GM23338 (cell line): ENCODE measurements at regions not wholly inside any gene's neighbourhood (a gene's known extent, or its start where the extent isn't known, plus 50 kb on each side); places are given as distances from the start of the nearest gene placed in this dataset.

Experiments
- EZH2 ChIP-seq: fragments of 200-600 bp; sonication (generic); IDR thresholded peaks from one replicate; pipeline ENCODE4 v1.8.0; 2017; ENCODE audit warnings: antibody characterized with exemption, mild to moderate bottlenecking, low read depth; ENCODE audit not compliant: unreplicated experiment
- NANOG ChIP-seq: IDR thresholded peaks from 2 replicates; pipeline ENCODE4 v1.6.1; 2016; ENCODE audit warnings: antibody characterized with exemption, borderline replicate concordance
- POLR2AphosphoS5 ChIP-seq: IDR thresholded peaks from 2 replicates; pipeline ENCODE4 v1.6.1; 2016; ENCODE audit warnings: antibody characterized with exemption, low read depth
- TF ChIP-seq, protein P1 (sequence below): IDR thresholded peaks from one replicate; pipeline ENCODE4 v1.6.1; 2018; ENCODE audit warnings: antibody characterized with exemption; ENCODE audit not compliant: unreplicated experiment
- TF ChIP-seq, protein P2 (sequence below), 2 experiments: fragments of 200-600 bp in 1 of 2; sonication (generic) in 1 of 2; conservative IDR thresholded peaks; 2 replicates each; pipeline versions ENCODE4 v1.5.1 to v1.6.1; 2016 to 2017; ENCODE audit warnings: antibody characterized with exemption in 2 of 2, low read depth in 2 of 2, mild to moderate bottlenecking in 2 of 2, moderate library complexity in 1 of 2
- TF ChIP-seq, protein P3 (sequence below): fragments of 250-450 bp; sonication (Bioruptor Pico); IDR thresholded peaks from 2 replicates; pipeline ENCODE4 v1.5.0; 2020; ENCODE audit warnings: mild to moderate bottlenecking, moderate library complexity

DNA sequence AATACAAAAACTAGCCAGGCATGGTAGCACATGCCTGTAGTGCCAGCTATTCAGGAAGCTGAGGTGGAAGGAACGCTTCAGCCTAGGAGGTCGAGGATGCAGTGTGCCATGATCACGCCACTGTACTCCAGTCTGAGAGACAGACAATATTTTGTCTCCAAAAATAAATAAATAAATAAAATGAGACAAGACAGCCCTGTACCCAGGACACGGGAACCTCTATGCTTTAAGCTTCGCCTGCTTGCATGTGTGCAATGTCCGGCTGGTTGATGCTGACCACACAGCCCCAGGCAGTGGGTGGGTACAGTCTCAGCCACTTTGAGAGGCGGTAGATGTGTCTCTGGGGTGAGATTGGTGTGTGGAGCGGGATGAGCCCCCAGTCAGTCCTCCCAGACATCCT lies 52.0 kb upstream of the MPEG1 start:
- no peak for TF ChIP-seq EZH2
- TF ChIP-seq, protein P1, sequence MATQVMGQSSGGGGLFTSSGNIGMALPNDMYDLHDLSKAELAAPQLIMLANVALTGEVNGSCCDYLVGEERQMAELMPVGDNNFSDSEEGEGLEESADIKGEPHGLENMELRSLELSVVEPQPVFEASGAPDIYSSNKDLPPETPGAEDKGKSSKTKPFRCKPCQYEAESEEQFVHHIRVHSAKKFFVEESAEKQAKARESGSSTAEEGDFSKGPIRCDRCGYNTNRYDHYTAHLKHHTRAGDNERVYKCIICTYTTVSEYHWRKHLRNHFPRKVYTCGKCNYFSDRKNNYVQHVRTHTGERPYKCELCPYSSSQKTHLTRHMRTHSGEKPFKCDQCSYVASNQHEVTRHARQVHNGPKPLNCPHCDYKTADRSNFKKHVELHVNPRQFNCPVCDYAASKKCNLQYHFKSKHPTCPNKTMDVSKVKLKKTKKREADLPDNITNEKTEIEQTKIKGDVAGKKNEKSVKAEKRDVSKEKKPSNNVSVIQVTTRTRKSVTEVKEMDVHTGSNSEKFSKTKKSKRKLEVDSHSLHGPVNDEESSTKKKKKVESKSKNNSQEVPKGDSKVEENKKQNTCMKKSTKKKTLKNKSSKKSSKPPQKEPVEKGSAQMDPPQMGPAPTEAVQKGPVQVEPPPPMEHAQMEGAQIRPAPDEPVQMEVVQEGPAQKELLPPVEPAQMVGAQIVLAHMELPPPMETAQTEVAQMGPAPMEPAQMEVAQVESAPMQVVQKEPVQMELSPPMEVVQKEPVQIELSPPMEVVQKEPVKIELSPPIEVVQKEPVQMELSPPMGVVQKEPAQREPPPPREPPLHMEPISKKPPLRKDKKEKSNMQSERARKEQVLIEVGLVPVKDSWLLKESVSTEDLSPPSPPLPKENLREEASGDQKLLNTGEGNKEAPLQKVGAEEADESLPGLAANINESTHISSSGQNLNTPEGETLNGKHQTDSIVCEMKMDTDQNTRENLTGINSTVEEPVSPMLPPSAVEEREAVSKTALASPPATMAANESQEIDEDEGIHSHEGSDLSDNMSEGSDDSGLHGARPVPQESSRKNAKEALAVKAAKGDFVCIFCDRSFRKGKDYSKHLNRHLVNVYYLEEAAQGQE, result no peak
- TF ChIP-seq, protein P2, sequence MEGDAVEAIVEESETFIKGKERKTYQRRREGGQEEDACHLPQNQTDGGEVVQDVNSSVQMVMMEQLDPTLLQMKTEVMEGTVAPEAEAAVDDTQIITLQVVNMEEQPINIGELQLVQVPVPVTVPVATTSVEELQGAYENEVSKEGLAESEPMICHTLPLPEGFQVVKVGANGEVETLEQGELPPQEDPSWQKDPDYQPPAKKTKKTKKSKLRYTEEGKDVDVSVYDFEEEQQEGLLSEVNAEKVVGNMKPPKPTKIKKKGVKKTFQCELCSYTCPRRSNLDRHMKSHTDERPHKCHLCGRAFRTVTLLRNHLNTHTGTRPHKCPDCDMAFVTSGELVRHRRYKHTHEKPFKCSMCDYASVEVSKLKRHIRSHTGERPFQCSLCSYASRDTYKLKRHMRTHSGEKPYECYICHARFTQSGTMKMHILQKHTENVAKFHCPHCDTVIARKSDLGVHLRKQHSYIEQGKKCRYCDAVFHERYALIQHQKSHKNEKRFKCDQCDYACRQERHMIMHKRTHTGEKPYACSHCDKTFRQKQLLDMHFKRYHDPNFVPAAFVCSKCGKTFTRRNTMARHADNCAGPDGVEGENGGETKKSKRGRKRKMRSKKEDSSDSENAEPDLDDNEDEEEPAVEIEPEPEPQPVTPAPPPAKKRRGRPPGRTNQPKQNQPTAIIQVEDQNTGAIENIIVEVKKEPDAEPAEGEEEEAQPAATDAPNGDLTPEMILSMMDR (conservative IDR thresholded peaks at IDR 0.05; ENCODE audit: low read depth in 2 of 2), result no peak
- TF ChIP-seq, protein P3, sequence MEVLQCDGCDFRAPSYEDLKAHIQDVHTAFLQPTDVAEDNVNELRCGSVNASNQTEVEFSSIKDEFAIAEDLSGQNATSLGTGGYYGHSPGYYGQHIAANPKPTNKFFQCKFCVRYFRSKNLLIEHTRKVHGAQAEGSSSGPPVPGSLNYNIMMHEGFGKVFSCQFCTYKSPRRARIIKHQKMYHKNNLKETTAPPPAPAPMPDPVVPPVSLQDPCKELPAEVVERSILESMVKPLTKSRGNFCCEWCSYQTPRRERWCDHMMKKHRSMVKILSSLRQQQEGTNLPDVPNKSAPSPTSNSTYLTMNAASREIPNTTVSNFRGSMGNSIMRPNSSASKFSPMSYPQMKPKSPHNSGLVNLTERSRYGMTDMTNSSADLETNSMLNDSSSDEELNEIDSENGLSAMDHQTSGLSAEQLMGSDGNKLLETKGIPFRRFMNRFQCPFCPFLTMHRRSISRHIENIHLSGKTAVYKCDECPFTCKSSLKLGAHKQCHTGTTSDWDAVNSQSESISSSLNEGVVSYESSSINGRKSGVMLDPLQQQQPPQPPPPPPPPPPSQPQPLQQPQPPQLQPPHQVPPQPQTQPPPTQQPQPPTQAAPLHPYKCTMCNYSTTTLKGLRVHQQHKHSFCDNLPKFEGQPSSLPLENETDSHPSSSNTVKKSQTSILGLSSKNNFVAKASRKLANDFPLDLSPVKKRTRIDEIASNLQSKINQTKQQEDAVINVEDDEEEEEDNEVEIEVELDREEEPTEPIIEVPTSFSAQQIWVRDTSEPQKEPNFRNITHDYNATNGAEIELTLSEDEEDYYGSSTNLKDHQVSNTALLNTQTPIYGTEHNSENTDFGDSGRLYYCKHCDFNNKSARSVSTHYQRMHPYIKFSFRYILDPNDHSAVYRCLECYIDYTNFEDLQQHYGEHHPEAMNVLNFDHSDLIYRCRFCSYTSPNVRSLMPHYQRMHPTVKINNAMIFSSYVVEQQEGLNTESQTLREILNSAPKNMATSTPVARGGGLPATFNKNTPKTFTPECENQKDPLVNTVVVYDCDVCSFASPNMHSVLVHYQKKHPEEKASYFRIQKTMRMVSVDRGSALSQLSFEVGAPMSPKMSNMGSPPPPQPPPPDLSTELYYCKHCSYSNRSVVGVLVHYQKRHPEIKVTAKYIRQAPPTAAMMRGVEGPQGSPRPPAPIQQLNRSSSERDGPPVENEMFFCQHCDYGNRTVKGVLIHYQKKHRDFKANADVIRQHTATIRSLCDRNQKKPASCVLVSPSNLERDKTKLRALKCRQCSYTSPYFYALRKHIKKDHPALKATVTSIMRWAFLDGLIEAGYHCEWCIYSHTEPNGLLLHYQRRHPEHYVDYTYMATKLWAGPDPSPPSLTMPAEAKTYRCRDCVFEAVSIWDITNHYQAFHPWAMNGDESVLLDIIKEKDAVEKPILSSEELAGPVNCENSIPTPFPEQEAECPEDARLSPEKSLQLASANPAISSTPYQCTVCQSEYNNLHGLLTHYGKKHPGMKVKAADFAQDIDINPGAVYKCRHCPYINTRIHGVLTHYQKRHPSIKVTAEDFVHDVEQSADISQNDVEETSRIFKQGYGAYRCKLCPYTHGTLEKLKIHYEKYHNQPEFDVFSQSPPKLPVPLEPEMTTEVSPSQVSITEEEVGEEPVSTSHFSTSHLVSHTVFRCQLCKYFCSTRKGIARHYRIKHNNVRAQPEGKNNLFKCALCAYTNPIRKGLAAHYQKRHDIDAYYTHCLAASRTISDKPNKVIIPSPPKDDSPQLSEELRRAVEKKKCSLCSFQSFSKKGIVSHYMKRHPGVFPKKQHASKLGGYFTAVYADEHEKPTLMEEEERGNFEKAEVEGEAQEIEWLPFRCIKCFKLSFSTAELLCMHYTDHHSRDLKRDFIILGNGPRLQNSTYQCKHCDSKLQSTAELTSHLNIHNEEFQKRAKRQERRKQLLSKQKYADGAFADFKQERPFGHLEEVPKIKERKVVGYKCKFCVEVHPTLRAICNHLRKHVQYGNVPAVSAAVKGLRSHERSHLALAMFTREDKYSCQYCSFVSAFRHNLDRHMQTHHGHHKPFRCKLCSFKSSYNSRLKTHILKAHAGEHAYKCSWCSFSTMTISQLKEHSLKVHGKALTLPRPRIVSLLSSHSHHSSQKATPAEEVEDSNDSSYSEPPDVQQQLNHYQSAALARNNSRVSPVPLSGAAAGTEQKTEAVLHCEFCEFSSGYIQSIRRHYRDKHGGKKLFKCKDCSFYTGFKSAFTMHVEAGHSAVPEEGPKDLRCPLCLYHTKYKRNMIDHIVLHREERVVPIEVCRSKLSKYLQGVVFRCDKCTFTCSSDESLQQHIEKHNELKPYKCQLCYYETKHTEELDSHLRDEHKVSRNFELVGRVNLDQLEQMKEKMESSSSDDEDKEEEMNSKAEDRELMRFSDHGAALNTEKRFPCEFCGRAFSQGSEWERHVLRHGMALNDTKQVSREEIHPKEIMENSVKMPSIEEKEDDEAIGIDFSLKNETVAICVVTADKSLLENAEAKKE (CRISPR knock-in tag), result no peak
- no peak for TF ChIP-seq NANOG
- TF ChIP-seq POLR2AphosphoS5, result no peak
